CD14-positive monocyte (primary cell): ENCODE measurements at regions not wholly inside any gene's neighbourhood (a gene's known extent, or its start where the extent isn't known, plus 50 kb on each side); places are given as distances from the start of the nearest gene placed in this dataset.

Source experiments
- DNase-seq, 3 donors: peaks; one replicate each; pipeline ENCODE4 v3.0.0-alpha.2; 2011 to 2022
- H2AFZ ChIP-seq: 2 replicates; pipeline ENCODE4 v1.6.0; 2012; ENCODE audit warnings: mild to moderate bottlenecking, low read depth, low read length, inconsistent platforms; ENCODE audit not compliant: insufficient read depth, poor library complexity, severe bottlenecking
- H3K27ac ChIP-seq, 2 donors: 1 replicate in 1 of 2; 2 replicates in 1 of 2; pipeline ENCODE4 v1.5.1; 2012 to 2013; ENCODE audit warnings: low read length in 2 of 2, control low read depth in 1 of 2, inconsistent platforms in 1 of 2, low read depth in 1 of 2, mild to moderate bottlenecking in 1 of 2
- H3K27me3 ChIP-seq, 2 donors: one replicate each; pipeline versions ENCODE4 v1.6.0 to v1.6.1; 2011 to 2013; ENCODE audit warnings: low read length in 2 of 2; ENCODE audit not compliant: control insufficient read depth in 2 of 2, insufficient read depth in 2 of 2
- H3K36me3 ChIP-seq, 2 donors: replicated peaks in 1 of 2; 1 replicate in 1 of 2; 2 replicates in 1 of 2; pipeline versions ENCODE4 v1.5.1 to v1.6.1; 2012 to 2013; ENCODE audit warnings: low read length in 2 of 2, control low read depth in 1 of 2, inconsistent platforms in 1 of 2, mild to moderate bottlenecking in 1 of 2; ENCODE audit not compliant: insufficient read depth in 2 of 2, control insufficient read depth in 1 of 2
- H3K4me1 ChIP-seq, 2 donors: 1 replicate in 1 of 2; 2 replicates in 1 of 2; pipeline versions ENCODE4 v1.5.1 to v1.6.1; 2012 to 2013; ENCODE audit warnings: low read length in 2 of 2, control low read depth in 1 of 2, inconsistent platforms in 1 of 2, mild to moderate bottlenecking in 1 of 2, moderate library complexity in 1 of 2; ENCODE audit not compliant: insufficient read depth in 2 of 2, control insufficient read depth in 1 of 2
- H3K4me2 ChIP-seq: replicated peaks from 2 replicates; pipeline ENCODE3; 2012; ENCODE audit warnings: low read length, moderate library complexity, mild to moderate bottlenecking; ENCODE audit not compliant: poor library complexity, severe bottlenecking; ENCODE audit errors: extremely low read depth
- H3K4me3 ChIP-seq, 3 experiments: fragments of 200-600 bp in 1 of 3; sonication (generic) in 1 of 3; replicated peaks in 1 of 3; 1 replicate in 2 of 3; 2 replicates in 1 of 3; pipeline ENCODE4 v1.5.1; 2011 to 2013; ENCODE audit warnings: low read length in 3 of 3, mild to moderate bottlenecking in 3 of 3, control low read depth in 2 of 3, low read depth in 2 of 3, inconsistent platforms in 1 of 3, moderate library complexity in 1 of 3
- H3K79me2 ChIP-seq: 2 replicates; pipeline ENCODE4 v1.6.0; 2012; ENCODE audit warnings: mild to moderate bottlenecking, control low read depth, inconsistent platforms, low read length, moderate library complexity; ENCODE audit not compliant: insufficient read depth
- H3K9ac ChIP-seq: 2 replicates; pipeline ENCODE4 v1.6.0; 2017; ENCODE audit warnings: low read length, mild to moderate bottlenecking; ENCODE audit not compliant: insufficient read depth, poor library complexity, severe bottlenecking
- H3K9me3 ChIP-seq, 2 donors: replicated peaks in 1 of 2; 1 replicate in 1 of 2; 2 replicates in 1 of 2; pipeline versions ENCODE4 v1.5.1 to v1.6.1; 2012 to 2013; ENCODE audit warnings: low read length in 2 of 2, control low read depth in 1 of 2; ENCODE audit not compliant: control insufficient read depth in 1 of 2, insufficient read depth in 1 of 2
- H4K20me1 ChIP-seq: 2 replicates; pipeline ENCODE4 v1.6.0; 2012; ENCODE audit warnings: mild to moderate bottlenecking, low read length, control low read depth, moderate library complexity; ENCODE audit not compliant: insufficient read depth
- H3K27ac Mint-ChIP-seq, 7 donors: one replicate each; pipeline ENCODE4 v1.8.0; 2020; ENCODE audit warnings: mild to moderate bottlenecking in 7 of 7, mixed read lengths in 7 of 7, moderate library complexity in 6 of 7, inconsistent platforms in 2 of 7
- H3K27me3 Mint-ChIP-seq, 3 donors: one replicate each; pipeline ENCODE4 v1.8.0; 2021 to 2022; ENCODE audit warnings: low read depth in 3 of 3, mild to moderate bottlenecking in 3 of 3, mixed read lengths in 3 of 3, moderate library complexity in 3 of 3, inconsistent platforms in 1 of 3
- H3K36me3 Mint-ChIP-seq, 2 donors: one replicate each; pipeline ENCODE4 v1.8.0; 2020; ENCODE audit warnings: mixed read lengths in 2 of 2, inconsistent platforms in 1 of 2, mild to moderate bottlenecking in 1 of 2
- H3K4me1 Mint-ChIP-seq: one replicate; pipeline ENCODE4 v1.8.0; 2020; ENCODE audit warnings: mild to moderate bottlenecking, mixed read lengths
- H3K4me3 Mint-ChIP-seq, 2 donors: one replicate each; pipeline ENCODE4 v1.8.0; 2020; ENCODE audit warnings: mild to moderate bottlenecking in 2 of 2, mixed read lengths in 2 of 2, moderate library complexity in 1 of 2
- H3K9me3 Mint-ChIP-seq, 7 donors: one replicate each; pipeline ENCODE4 v1.8.0; 2020 to 2022; ENCODE audit warnings: mixed read lengths in 7 of 7, mild to moderate bottlenecking in 6 of 7, moderate library complexity in 6 of 7, inconsistent platforms in 2 of 7
- whole genome bisulfite sequencing: methylation state at CpG from one replicate; pipeline ENCODE4 v1.1.5; 2013; ENCODE audit warnings: missing lambda C conversion rate; ENCODE audit not compliant: insufficient coverage; 5-methylcytosine and 5-hydroxymethylcytosine counted together
- intact Hi-C, 2 donors: fragments of 100-400 bp; cut with micrococcal nuclease; formaldehyde crosslinking; loops; one replicate each; pipeline versions ENCODE4 v1.15.0 to v1.15.1; 2023
- TF ChIP-seq, protein P1 (sequence below): fragments of 200-600 bp; IDR thresholded peaks from one replicate; pipeline ENCODE4 v1.8.0; 2022; ENCODE audit warnings: antibody characterized with exemption, mild to moderate bottlenecking

GRCh38 chr4:65943076-65943475 is 272.8 kb upstream of the EPHA5 start:
- Mint-ChIP-seq H3K36me3 (no peaks in the 10 kb centered on the region), H3K27ac (no peak overlapping the region), H3K9me3 (peaks cover 0 to 2% (median 0%) of the 10 kb centered on the region in 7 donors), H3K27me3 (no peaks in the 10 kb centered on the region), H3K4me1 (no peaks in the 10 kb centered on the region), H3K4me3 (no peak overlapping the region)
- TF ChIP-seq, protein P1, sequence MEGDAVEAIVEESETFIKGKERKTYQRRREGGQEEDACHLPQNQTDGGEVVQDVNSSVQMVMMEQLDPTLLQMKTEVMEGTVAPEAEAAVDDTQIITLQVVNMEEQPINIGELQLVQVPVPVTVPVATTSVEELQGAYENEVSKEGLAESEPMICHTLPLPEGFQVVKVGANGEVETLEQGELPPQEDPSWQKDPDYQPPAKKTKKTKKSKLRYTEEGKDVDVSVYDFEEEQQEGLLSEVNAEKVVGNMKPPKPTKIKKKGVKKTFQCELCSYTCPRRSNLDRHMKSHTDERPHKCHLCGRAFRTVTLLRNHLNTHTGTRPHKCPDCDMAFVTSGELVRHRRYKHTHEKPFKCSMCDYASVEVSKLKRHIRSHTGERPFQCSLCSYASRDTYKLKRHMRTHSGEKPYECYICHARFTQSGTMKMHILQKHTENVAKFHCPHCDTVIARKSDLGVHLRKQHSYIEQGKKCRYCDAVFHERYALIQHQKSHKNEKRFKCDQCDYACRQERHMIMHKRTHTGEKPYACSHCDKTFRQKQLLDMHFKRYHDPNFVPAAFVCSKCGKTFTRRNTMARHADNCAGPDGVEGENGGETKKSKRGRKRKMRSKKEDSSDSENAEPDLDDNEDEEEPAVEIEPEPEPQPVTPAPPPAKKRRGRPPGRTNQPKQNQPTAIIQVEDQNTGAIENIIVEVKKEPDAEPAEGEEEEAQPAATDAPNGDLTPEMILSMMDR, result no peak
- Histone ChIP-seq H3K27me3 (no peaks in the 10 kb centered on the region), H3K9ac (no peak overlapping the region), H2AFZ (no peak overlapping the region), H3K36me3 (no peaks in the 10 kb centered on the region), H3K4me3 (no peak overlapping the region), H3K9me3 (no peaks in the 10 kb centered on the region), H4K20me1 (no peaks in the 10 kb centered on the region), H3K79me2 (no peaks in the 10 kb centered on the region), H3K4me2 (no peak overlapping the region), H3K27ac (no peak overlapping the region), H3K4me1 (no peaks in the 10 kb centered on the region)
- no peak for DNase-seq
- intact Hi-C loops, result no loop called here
- no CpG with 5 or more reads among the region's 2 CpGs for WGBS

DNA sequence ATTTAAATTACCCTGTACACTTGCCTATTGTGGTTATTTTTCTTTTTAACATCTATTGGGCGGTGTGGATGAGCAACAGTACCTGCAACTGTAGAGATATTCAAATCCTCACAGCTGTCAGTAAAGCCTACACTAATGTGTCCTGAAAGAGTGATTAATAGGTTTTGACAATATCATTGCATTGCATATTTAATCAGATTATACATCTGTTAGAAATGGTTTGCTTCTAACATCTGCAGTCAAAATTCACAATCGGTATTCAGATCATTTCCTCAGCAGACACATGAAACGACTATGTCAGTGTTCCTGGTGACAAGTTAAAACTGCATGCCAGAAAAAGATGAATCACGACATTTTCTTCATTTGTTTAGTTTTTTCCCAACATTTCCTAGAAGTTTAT is 254.6 kb upstream of the EPHA5 start:
- WGBS, result 73% methylated on average over 2 of the region's 4 CpGs
- H3K4me1 Mint-ChIP-seq, result no peaks in the 10 kb centered on the region
- H3K9me3 ChIP-seq, result peaks cover 0 to 5% of the 10 kb centered on the region in 2 donors
- H3K27ac ChIP-seq, result no peak overlapping the region
- TF ChIP-seq, protein P1, result no peak
- no peaks in the 10 kb centered on the region for H3K36me3 ChIP-seq
- H4K20me1 ChIP-seq, result no peaks in the 10 kb centered on the region
- DNase-seq, result no peak
- peaks cover 0 to 1% (median 0%) of the 10 kb centered on the region in 3 donors for H3K27me3 Mint-ChIP-seq
- no peak overlapping the region for H3K4me3 Mint-ChIP-seq
- no peak overlapping the region for H3K4me2 ChIP-seq
- peaks cover 0 to 2% (median 0%) of the 10 kb centered on the region in 7 donors for H3K9me3 Mint-ChIP-seq
- intact Hi-C loops, result no loop called here
- H2AFZ ChIP-seq, result no peak overlapping the region
- no peak overlapping the region for H3K27ac Mint-ChIP-seq
- no peaks in the 10 kb centered on the region for H3K4me1 ChIP-seq
- H3K36me3 Mint-ChIP-seq, result no peaks in the 10 kb centered on the region
- no peak overlapping the region for H3K9ac ChIP-seq
- H3K27me3 ChIP-seq, result no peaks in the 10 kb centered on the region
- no peaks in the 10 kb centered on the region for H3K79me2 ChIP-seq
- no peak overlapping the region for H3K4me3 ChIP-seq
